Heart left ventricle (tissue), 13 donors: ENCODE measurements at regions not wholly inside any gene's neighbourhood (a gene's known extent, or its start where the extent isn't known, plus 50 kb on each side); places are given as distances from the start of the nearest gene placed in this dataset.

Experiments
- POLR2A ChIP-seq, 2 donors: fragments of 450-650 bp; IDR thresholded peaks; one replicate each; pipeline ENCODE4 v1.6.1; 2017; ENCODE audit warnings: antibody characterized with exemption in 2 of 2, mild to moderate bottlenecking in 2 of 2, moderate library complexity in 2 of 2
- TF ChIP-seq, protein P1 (sequence below), 12 donors: fragments of 200-600 bp; sonication (generic) in 4 of 12; IDR thresholded peaks; one replicate each; pipeline versions ENCODE4 v1.5.0 to v1.8.0; 2018 to 2022; ENCODE audit warnings: antibody characterized with exemption in 12 of 12, mild to moderate bottlenecking in 5 of 12
- donor health status: ischemic (EF 13 %, LVEDD 7.1; RV severe dilation, severe dysfunction).
- donor health status: DM: no; HTN: yes; CAD: no.
- donor health status: DM: no; HTN: no; CAD: no.
- donor health status: ischemic (EF 25% LVEDD 6.9; RV normal size, moderate dysfunction).
- donor health status: ischemic (EF 25% LVEDD 5.7; RV mildly dilated, moderate dysfunction).
- donor health status: ischemic (EF 35%, LVEDD 5.7; RV mildly dilated, moderate dysfunction).
- donor health status: nonischemic (EF 11% LVEDD 7.7; RV severe dilation, severe dysfunction).
- donor health status: DM: yes; HTN: yes; CAD: no.
- donor health status: PGD.
- donor health status: ischemic (EF 29% LVEDD 5.4; RV normal size, mild dysfunction).
- donor health status: nonischemic (EF 23%, LVEDD 6.1; RV moderate dilation, normal function).

DNA sequence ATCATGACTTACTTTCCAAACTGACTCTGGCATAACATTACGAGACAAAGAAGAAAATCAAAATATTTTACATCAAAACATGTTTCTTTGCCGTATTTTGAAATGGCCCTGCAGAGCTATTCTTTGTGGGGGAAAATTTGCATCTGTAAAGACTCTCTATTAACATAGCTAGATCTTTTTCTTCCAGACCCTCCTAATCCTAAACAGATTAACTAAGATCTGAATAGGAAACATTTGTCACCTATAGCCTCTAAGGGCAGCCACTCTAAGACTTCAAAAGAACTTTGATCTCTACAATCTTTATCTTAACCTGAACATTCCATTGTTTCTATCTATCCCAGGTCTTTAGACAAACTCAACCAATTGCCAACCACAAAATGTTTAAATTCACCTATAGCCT, 176.6 kb upstream of the CENPE start:
- TF ChIP-seq, protein P1, sequence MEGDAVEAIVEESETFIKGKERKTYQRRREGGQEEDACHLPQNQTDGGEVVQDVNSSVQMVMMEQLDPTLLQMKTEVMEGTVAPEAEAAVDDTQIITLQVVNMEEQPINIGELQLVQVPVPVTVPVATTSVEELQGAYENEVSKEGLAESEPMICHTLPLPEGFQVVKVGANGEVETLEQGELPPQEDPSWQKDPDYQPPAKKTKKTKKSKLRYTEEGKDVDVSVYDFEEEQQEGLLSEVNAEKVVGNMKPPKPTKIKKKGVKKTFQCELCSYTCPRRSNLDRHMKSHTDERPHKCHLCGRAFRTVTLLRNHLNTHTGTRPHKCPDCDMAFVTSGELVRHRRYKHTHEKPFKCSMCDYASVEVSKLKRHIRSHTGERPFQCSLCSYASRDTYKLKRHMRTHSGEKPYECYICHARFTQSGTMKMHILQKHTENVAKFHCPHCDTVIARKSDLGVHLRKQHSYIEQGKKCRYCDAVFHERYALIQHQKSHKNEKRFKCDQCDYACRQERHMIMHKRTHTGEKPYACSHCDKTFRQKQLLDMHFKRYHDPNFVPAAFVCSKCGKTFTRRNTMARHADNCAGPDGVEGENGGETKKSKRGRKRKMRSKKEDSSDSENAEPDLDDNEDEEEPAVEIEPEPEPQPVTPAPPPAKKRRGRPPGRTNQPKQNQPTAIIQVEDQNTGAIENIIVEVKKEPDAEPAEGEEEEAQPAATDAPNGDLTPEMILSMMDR (IDR thresholded peaks at IDR 0.05) = no peak
- no peak for TF ChIP-seq POLR2A (IDR thresholded peaks at IDR 0.05)
